Neuronal stem cell (in vitro differentiated cells): ENCODE measurements at regions not wholly inside any gene's neighbourhood (a gene's known extent, or its start where the extent isn't known, plus 50 kb on each side); places are given as distances from the start of the nearest gene placed in this dataset.

ENCODE experiments used
- DNase-seq: peaks from one replicate; pipeline ENCODE4 v3.0.0-alpha.2; 2013; ENCODE audit warnings: low spot score
- H2AFZ ChIP-seq: one replicate; pipeline ENCODE4 v1.6.1; 2013; ENCODE audit warnings: mild to moderate bottlenecking, low read length, inconsistent platforms
- H2AK5ac ChIP-seq: 2 replicates; pipeline ENCODE4 v1.6.1; 2013; ENCODE audit warnings: low read depth, mild to moderate bottlenecking, inconsistent platforms, low read length, moderate library complexity, mixed read lengths
- H2BK120ac ChIP-seq: 2 replicates; pipeline ENCODE4 v1.6.1; 2013; ENCODE audit warnings: low read depth, mild to moderate bottlenecking, inconsistent platforms, low read length, moderate library complexity, mixed read lengths
- H2BK12ac ChIP-seq: one replicate; pipeline ENCODE4 v1.6.1; 2013; ENCODE audit warnings: low read length, inconsistent platforms
- H2BK15ac ChIP-seq: 2 replicates; pipeline ENCODE4 v1.6.1; 2013; ENCODE audit warnings: mild to moderate bottlenecking, low read length, inconsistent platforms, mixed read lengths
- H2BK5ac ChIP-seq: one replicate; pipeline ENCODE4 v1.6.1; 2013; ENCODE audit warnings: inconsistent platforms, mild to moderate bottlenecking, low read length, moderate library complexity
- H3K14ac ChIP-seq: one replicate; pipeline ENCODE4 v1.6.1; 2013; ENCODE audit warnings: low read length, inconsistent platforms
- H3K18ac ChIP-seq: 2 replicates; pipeline ENCODE4 v1.6.1; 2013; ENCODE audit warnings: low read length, inconsistent platforms
- H3K23ac ChIP-seq: 2 replicates; pipeline ENCODE4 v1.6.1; 2013; ENCODE audit warnings: low read depth, mild to moderate bottlenecking, mixed read lengths, low read length, inconsistent platforms; ENCODE audit not compliant: poor library complexity
- H3K27ac ChIP-seq: replicated peaks from 3 replicates; pipeline ENCODE4 v1.5.1; 2013; ENCODE audit warnings: low read length, inconsistent platforms
- H3K27me3 ChIP-seq, 3 experiments: 2 replicates each; pipeline ENCODE4 v1.6.1; 2013; ENCODE audit warnings: low read length in 3 of 3, mild to moderate bottlenecking in 2 of 3, inconsistent platforms in 1 of 3, low read depth in 1 of 3, mixed read lengths in 1 of 3, moderate library complexity in 1 of 3; ENCODE audit not compliant: control insufficient read depth in 3 of 3, insufficient read depth in 3 of 3
- H3K36me3 ChIP-seq, 2 donors: replicated peaks in 1 of 2; 2 replicates each; pipeline ENCODE4 v1.6.1; 2013; ENCODE audit warnings: low read length in 2 of 2; ENCODE audit not compliant: control insufficient read depth in 2 of 2, insufficient read depth in 2 of 2
- H3K4ac ChIP-seq: 2 replicates; pipeline ENCODE4 v1.6.1; 2013; ENCODE audit warnings: inconsistent platforms, mild to moderate bottlenecking, low read length, moderate library complexity
- H3K4me1 ChIP-seq, 2 donors: 1 replicate in 1 of 2; 2 replicates in 1 of 2; pipeline ENCODE4 v1.6.1; 2013; ENCODE audit warnings: low read length in 2 of 2, low read depth in 1 of 2; ENCODE audit not compliant: control insufficient read depth in 2 of 2, insufficient read depth in 1 of 2
- H3K4me2 ChIP-seq: one replicate; pipeline ENCODE4 v1.6.1; 2013; ENCODE audit warnings: mild to moderate bottlenecking, low read length, inconsistent platforms; ENCODE audit not compliant: insufficient read depth, poor library complexity, severe bottlenecking
- H3K4me3 ChIP-seq, 2 donors: 2 replicates each; pipeline ENCODE4 v1.5.1; 2013; ENCODE audit warnings: low read length in 2 of 2, mild to moderate bottlenecking in 2 of 2, inconsistent platforms in 1 of 2, moderate library complexity in 1 of 2
- H3K79me1 ChIP-seq: one replicate; pipeline ENCODE4 v1.6.1; 2013; ENCODE audit warnings: low read depth, mild to moderate bottlenecking, inconsistent platforms, low read length, moderate library complexity
- H3K9ac ChIP-seq: one replicate; pipeline ENCODE4 v1.6.1; 2013; ENCODE audit warnings: mild to moderate bottlenecking, low read depth, low read length, inconsistent platforms; ENCODE audit not compliant: poor library complexity
- H3K9me3 ChIP-seq, 2 donors: replicated peaks in 1 of 2; 2 replicates each; pipeline versions ENCODE3 to v1.6.1; 2013; ENCODE audit warnings: low read length in 2 of 2, mild to moderate bottlenecking in 2 of 2, inconsistent platforms in 1 of 2, low read depth in 1 of 2, mixed read lengths in 1 of 2, moderate library complexity in 1 of 2; ENCODE audit not compliant: control insufficient read depth in 2 of 2, insufficient read depth in 1 of 2
- H4K8ac ChIP-seq: one replicate; pipeline ENCODE4 v1.6.1; 2013; ENCODE audit warnings: low read depth, mild to moderate bottlenecking, inconsistent platforms, low read length, moderate library complexity
- H4K91ac ChIP-seq: one replicate; pipeline ENCODE4 v1.6.1; 2013; ENCODE audit warnings: low read length, low read depth, mild to moderate bottlenecking, inconsistent platforms; ENCODE audit not compliant: poor library complexity
- WGBS, 2 donors: extraction: QIAGEN DNeasy Blood & Tissue Kit; methylation state at CpG; one replicate each; pipeline ENCODE4 v1.1.7; 2013; ENCODE audit warnings: missing lambda C conversion rate in 2 of 2, mixed read lengths in 1 of 2; ENCODE audit not compliant: insufficient read length in 2 of 2, insufficient replicate concordance in 1 of 2; ENCODE audit errors: extremely low coverage in 2 of 2; 5-methylcytosine and 5-hydroxymethylcytosine counted together

DNA sequence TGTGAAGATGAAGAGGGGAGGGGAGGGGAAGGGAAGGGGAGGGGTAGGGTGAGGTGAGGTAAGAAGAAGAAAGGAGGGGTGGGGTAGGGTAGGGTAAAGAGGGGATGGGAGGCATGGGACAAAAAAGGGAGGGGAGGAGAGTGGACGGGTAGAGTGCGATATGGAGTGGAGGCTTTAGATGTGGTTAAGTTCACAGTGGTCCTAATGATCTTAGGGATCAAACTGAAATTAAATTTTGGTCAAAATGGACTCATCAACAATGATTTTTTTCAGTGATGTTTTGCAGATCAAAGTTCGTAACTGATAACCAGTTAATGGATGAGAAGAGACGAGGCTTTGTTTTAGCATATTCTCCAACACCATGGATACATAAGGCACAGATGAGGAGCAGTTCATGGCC, 513.9 kb upstream of the ACVR2A start:
- no peak overlapping the region for H2BK12ac ChIP-seq
- no peaks in the 10 kb centered on the region for H3K27me3 ChIP-seq
- H3K4me2 ChIP-seq: no peak overlapping the region
- no peak overlapping the region for H3K9ac ChIP-seq
- H3K36me3 ChIP-seq: no peaks in the 10 kb centered on the region
- H2BK120ac ChIP-seq: no peak overlapping the region
- H3K14ac ChIP-seq: no peak overlapping the region
- no peak overlapping the region for H2AFZ ChIP-seq
- no peak overlapping the region for H4K8ac ChIP-seq
- DNase-seq: no peak
- H3K79me1 ChIP-seq: no peaks in the 10 kb centered on the region
- H2BK5ac ChIP-seq: no peak overlapping the region
- H3K4me1 ChIP-seq: no peaks in the 10 kb centered on the region
- no peak overlapping the region for H3K18ac ChIP-seq
- H3K4me3 ChIP-seq: no peak overlapping the region
- WGBS, 2 donors: 100% methylated on average over 1 of the region's 4 CpGs; no CpG with 5 or more reads in 1 of the 2 donors
- H3K27ac ChIP-seq: no peak overlapping the region
- H2BK15ac ChIP-seq: no peak overlapping the region
- no peaks in the 10 kb centered on the region for H3K9me3 ChIP-seq
- no peak overlapping the region for H3K4ac ChIP-seq
- H4K91ac ChIP-seq: no peak overlapping the region
- no peak overlapping the region for H2AK5ac ChIP-seq
- no peak overlapping the region for H3K23ac ChIP-seq

DNA sequence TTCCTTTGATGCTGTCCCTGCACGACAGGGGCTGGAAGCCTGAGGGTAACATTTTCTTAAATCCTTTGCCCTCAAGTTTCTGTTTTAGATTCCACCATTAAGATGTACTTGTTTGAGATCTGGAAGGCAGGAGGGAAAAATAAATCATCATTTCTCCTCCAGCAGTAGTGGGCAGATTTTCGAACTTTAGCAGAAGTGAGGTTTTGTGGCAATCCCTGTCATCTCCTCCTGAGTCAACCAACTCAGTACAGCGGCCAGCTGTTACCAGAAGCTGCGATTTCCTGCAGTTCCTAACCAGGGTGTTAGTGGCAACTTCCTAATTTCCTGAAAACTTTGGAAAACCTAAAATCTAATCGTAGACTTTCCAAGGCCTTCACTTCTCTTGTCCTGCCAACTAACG, 517.2 kb upstream of the ACVR2A start:
- no peak overlapping the region for H3K14ac ChIP-seq
- H2BK15ac ChIP-seq: no peak overlapping the region
- H3K79me1 ChIP-seq: no peaks in the 10 kb centered on the region
- no peak overlapping the region for H3K4me2 ChIP-seq
- no peak overlapping the region for H4K91ac ChIP-seq
- no peak overlapping the region for H2AK5ac ChIP-seq
- no peak overlapping the region for H3K18ac ChIP-seq
- no peak overlapping the region for H3K4me3 ChIP-seq
- no peaks in the 10 kb centered on the region for H3K36me3 ChIP-seq
- H2AFZ ChIP-seq: peak overlapping the region; percentile 37
- H4K8ac ChIP-seq: no peak overlapping the region
- H3K4ac ChIP-seq: no peak overlapping the region
- WGBS, 2 donors: no CpG with 5 or more reads among the region's 6 CpGs
- no peak overlapping the region for H3K27ac ChIP-seq
- DNase-seq: no peak
- H2BK5ac ChIP-seq: no peak overlapping the region
- no peaks in the 10 kb centered on the region for H3K27me3 ChIP-seq
- H3K9me3 ChIP-seq: no peaks in the 10 kb centered on the region
- no peak overlapping the region for H3K9ac ChIP-seq
- no peaks in the 10 kb centered on the region for H3K4me1 ChIP-seq
- H2BK120ac ChIP-seq: no peak overlapping the region
- no peak overlapping the region for H3K23ac ChIP-seq
- H2BK12ac ChIP-seq: no peak overlapping the region

DNA sequence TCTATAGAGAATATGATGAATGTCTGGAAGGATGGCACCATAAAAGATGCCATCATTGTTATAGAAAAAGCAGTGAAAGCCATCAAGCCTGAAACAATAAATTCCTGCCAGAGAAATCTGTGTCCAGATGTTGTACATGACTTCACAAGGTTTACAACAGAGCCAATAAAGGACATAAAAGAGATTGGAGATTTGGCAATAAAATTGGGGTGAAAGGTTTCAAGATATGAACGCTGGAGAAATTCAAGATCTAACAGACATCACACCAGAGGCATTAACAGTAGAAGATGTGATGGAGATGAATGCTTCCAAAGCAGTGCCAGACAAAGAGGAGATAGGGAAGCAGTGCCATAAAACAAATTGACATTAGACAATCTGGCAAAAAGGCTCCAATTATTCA, 518.8 kb upstream of the ACVR2A start:
- Histone ChIP-seq H2BK5ac (no peak overlapping the region), H3K9me3 (peaks cover 5 to 8% of the 10 kb centered on the region in 2 donors), H3K9ac (no peak overlapping the region), H3K14ac (no peak overlapping the region), H3K36me3 (no peaks in the 10 kb centered on the region), H4K91ac (no peak overlapping the region), H2BK15ac (no peak overlapping the region), H3K79me1 (no peaks in the 10 kb centered on the region), H3K4ac (no peak overlapping the region), H3K4me2 (no peak overlapping the region), H2AFZ (no peak overlapping the region), H3K4me3 (no peak overlapping the region), H2BK12ac (no peak overlapping the region), H3K4me1 (no peaks in the 10 kb centered on the region), H3K27me3 (no peaks in the 10 kb centered on the region), H2AK5ac (no peak overlapping the region), H2BK120ac (no peak overlapping the region), H3K23ac (no peak overlapping the region), H4K8ac (no peak overlapping the region), H3K27ac (no peak overlapping the region), H3K18ac (no peak overlapping the region)
- DNase-seq: no peak
- no CpG with 5 or more reads among the region's 1 CpG for WGBS, 2 donors

DNA sequence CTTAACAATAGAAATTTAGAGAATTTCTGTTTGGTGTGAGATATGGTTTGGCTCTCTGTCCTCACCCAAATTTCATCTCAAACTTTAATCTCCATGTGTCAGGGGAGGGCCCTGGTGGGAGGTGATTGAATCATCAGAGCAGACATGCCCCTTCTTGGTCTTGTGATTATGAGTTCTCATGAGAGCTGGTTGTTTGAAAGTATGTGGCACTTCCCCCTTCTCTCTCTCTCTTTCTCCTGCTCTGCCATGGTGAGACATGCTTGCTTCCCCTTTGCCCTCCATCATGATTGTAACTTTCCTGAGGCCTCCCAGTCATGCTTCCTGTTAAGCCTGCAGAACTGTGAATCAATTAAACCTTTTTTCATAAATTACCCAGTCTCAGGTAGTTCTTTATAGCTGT, 524.7 kb upstream of the ACVR2A start:
- Histone ChIP-seq H3K27ac (no peak overlapping the region), H3K79me1 (no peaks in the 10 kb centered on the region), H3K9me3 (peaks cover 12 to 19% of the 10 kb centered on the region in 2 donors), H3K9ac (no peak overlapping the region), H3K27me3 (no peaks in the 10 kb centered on the region), H4K91ac (no peak overlapping the region), H2AK5ac (no peak overlapping the region), H3K4ac (no peak overlapping the region), H3K23ac (no peak overlapping the region), H2BK120ac (no peak overlapping the region), H2BK15ac (no peak overlapping the region), H2BK5ac (no peak overlapping the region), H3K4me2 (no peak overlapping the region), H2BK12ac (no peak overlapping the region), H4K8ac (no peak overlapping the region), H3K18ac (no peak overlapping the region), H3K4me3 (no peak overlapping the region), H2AFZ (no peak overlapping the region), H3K4me1 (no peaks in the 10 kb centered on the region), H3K36me3 (no peaks in the 10 kb centered on the region), H3K14ac (no peak overlapping the region)
- no peak for DNase-seq
